ENCODE measurements at regions not wholly inside any gene's neighbourhood (a gene's known extent, or its start where the extent isn't known, plus 50 kb on each side); places are given as distances from the start of the nearest gene placed in this dataset.

GRCh38 chr2:40831321-40831873 lies 379.5 kb upstream of the SLC8A1 start:
- TF ChIP-seq CTCF (IDR thresholded peaks at IDR 0.05; ENCODE audit: low read depth, low read length) = no peak
- DNase-seq (ENCODE audit: extremely low read depth, low read depth) = no peak

- no peak for DNase-seq (ENCODE audit: extremely low read depth, low read depth)
- no peak for TF ChIP-seq CTCF (IDR thresholded peaks at IDR 0.05; ENCODE audit: low read depth, low read length)
Measured at GRCh38 chr2:40841856-40842255, 390.0 kb upstream of the SLC8A1 start.

GRCh38 chr2:40844353-40845277 lies 392.7 kb upstream of the SLC8A1 start:
- DNase-seq (ENCODE audit: extremely low read depth, low read depth) = no peak
- no peak for TF ChIP-seq CTCF (IDR thresholded peaks at IDR 0.05; ENCODE audit: low read depth, low read length)

- no peak for DNase-seq (ENCODE audit: extremely low read depth, low read depth)
- no peak for TF ChIP-seq CTCF (IDR thresholded peaks at IDR 0.05; ENCODE audit: low read depth, low read length)
Measured at GRCh38 chr2:40851661-40852060, 399.8 kb upstream of the SLC8A1 start.

- no peak for TF ChIP-seq CTCF (IDR thresholded peaks at IDR 0.05; ENCODE audit: low read depth, low read length)
- DNase-seq (ENCODE audit: extremely low read depth, low read depth) = no peak
Measured at GRCh38 chr2:40859617-40860016, 407.7 kb upstream of the SLC8A1 start.

GRCh38 chr2:40867829-40868228 lies 415.9 kb upstream of the SLC8A1 start:
- no peak for DNase-seq (ENCODE audit: extremely low read depth, low read depth)

More at GRCh38 chr2:40867829-40868228, 415.9 kb upstream of the SLC8A1 start:
- TF ChIP-seq CTCF (IDR thresholded peaks at IDR 0.05; ENCODE audit: low read depth, low read length) = no peak

Data from AG09319 (cell line).